Fibroblast of skin of right quadriceps (primary cell): ENCODE measurements at regions not wholly inside any gene's neighbourhood (a gene's known extent, or its start where the extent isn't known, plus 50 kb on each side); places are given as distances from the start of the nearest gene placed in this dataset.
A peak's percentile ranks its signal among the peaks of the same experiment; 100 is the strongest.
"Not testable (repeated sequence)": the region's sequence is repeated elsewhere in the genome, so short reads cannot be mapped to it uniquely, and the experiment has no call there.

Source experiments
- DNase-seq: peaks from one replicate; pipeline ENCODE4 v3.0.0-alpha.2; 2013

GRCh38 chrX:3181846-3182245 is 140.6 kb downstream of the ARSF start:
- DNase-seq: no peak

GRCh38 chrX:3178329-3178728 is 137.1 kb downstream of the ARSF start:
- DNase-seq: no peak

- no peak for DNase-seq
Measured at GRCh38 chrX:3177851-3178250, 136.6 kb downstream of the ARSF start.

- DNase-seq: peak; percentile 85
Measured at GRCh38 chrX:3176439-3176820, 135.2 kb downstream of the ARSF start.

- peak; percentile 63 for DNase-seq
Measured at GRCh38 chrX:3175659-3176438, 134.6 kb downstream of the ARSF start.

GRCh38 chrX:3172156-3172555 is 130.9 kb downstream of the ARSF start:
- DNase-seq: not testable (repeated sequence)

- no peak for DNase-seq
Measured at GRCh38 chrX:3169421-3169820, 128.2 kb downstream of the ARSF start.

- DNase-seq: no peak
Measured at GRCh38 chrX:3167771-3168170, 126.5 kb downstream of the ARSF start.

GRCh38 chrX:3166670-3167455 is 125.6 kb downstream of the ARSF start:
- DNase-seq: no peak

GRCh38 chrX:3165808-3166207 is 124.5 kb downstream of the ARSF start:
- DNase-seq: no peak
